NCI-H748 (cell line): ENCODE measurements at regions not wholly inside any gene's neighbourhood (a gene's known extent, or its start where the extent isn't known, plus 50 kb on each side); places are given as distances from the start of the nearest gene placed in this dataset.
"Not testable (repeated sequence)": the region's sequence is repeated elsewhere in the genome, so short reads cannot be mapped to it uniquely, and the experiment has no call there.

Experiments used
- DNase-seq: peaks from one replicate; lab custom pipeline; 2025; ENCODE audit not compliant: unreplicated experiment; lab: John Stamatoyannopoulos, UW

DNA sequence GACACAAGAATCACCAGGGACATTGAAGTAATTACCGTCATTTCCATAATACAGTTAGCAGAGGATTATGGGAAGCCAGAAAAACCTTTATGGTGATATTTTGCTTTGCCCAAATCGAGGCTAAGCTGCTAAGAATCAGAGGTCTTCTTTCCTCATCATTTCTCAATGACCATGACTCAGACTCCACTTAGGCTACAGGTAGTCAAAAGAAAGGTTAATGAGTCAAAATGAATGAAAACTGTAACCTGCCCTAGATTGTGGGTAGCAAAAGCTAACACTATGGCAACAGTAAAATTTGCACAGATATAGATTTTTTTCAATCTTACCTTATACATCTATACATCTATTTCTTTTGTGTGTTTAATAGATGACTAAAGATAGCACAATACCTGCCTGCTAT, 185.8 kb downstream of the CARTPT start:
- DNase-seq = no peak

DNA sequence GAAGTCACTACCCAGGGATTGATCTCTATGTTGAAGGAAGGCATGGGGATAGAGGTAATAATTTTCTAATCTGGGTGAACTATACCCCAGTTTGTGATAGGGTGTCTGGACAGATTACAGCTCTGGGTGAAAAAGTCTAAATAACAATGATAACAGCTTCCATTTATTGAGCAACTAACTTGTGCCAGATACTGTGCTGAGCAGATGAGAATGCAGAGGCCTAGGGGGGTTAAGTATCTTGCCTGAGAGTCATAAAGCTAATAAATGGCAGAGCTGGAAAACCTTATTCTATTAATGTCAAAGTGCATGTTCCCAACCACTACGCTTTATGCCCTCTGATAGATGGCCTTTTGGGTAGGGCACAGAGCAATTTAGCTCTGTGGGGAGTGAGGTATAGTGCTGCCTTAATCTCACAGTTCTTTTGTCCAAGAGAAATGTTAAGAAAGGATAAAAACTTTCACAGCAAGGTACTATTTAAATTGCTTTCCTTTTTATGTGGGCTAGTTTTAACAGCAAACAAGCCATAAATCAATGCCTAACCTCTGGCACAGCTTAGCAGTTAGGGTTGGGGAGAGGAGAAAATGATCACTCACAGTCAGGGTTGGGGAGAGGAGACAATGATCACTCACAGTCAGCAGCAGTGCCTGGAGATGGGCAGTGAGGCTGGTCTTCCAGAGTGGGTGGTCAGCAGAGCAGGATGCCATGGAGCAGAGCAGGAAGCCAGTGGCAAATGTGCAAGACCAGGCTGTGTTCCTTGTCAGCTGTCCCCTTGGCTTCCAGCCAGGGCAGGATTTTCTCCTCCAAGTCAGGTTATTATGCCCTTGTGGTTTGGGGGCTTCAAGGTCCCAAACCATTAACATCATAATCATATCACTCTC, 187.0 kb downstream of the CARTPT start:
- peak; percentile 94 for DNase-seq

DNA sequence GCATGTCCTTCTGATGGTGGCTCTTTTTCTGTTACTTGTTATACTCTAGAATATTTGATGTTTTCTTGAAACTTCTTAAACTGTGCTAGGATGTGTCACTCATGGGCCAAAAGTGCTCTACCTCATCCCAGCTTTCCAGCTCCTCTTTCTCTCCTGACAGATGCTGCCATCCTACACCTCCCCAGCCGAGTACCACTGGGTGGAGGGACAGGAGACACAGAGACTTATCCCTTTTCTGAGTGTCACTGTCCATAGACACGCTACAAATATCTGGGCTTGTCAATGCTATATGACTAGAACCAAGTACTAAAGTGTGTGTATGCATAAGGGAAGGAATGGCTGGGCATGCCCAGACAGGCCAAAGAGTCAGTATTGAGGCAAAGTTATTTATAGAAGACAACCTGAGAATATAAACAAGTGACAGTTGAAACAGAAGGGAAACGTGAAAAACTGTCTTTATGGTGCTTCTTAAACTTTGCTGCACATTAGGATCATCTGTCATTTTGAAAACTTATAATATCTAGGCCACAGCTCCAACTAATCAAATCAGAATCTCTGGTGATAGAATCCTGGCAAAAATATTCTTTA, 188.0 kb downstream of the CARTPT start:
- peak; percentile 63 for DNase-seq

DNA sequence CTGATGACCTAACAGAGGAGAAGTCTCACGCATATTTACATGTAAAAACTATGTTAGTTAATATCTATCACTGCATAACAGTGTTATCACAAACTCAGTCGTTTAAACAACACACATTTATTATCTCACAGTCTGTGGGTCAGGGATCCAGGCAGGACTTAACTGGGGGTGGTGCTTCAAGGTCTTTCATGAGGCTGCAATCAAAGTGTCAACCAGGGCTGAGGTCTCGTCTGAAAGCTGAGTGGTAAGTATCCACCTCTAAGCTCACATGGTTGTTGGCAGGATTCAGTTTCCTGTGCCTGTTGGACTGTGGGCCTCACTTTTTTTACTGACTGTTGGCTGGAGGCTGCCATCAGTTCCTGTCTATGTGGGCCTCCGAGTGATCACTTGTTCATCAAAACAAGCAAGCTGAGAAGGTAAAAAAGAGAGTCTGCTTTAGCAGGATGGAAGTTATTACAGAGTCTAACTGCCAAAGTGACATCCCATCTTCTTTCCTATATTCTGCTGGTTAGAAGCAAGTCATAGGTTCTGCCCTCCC, 188.6 kb downstream of the CARTPT start:
- DNase-seq = peak; percentile 21

DNA sequence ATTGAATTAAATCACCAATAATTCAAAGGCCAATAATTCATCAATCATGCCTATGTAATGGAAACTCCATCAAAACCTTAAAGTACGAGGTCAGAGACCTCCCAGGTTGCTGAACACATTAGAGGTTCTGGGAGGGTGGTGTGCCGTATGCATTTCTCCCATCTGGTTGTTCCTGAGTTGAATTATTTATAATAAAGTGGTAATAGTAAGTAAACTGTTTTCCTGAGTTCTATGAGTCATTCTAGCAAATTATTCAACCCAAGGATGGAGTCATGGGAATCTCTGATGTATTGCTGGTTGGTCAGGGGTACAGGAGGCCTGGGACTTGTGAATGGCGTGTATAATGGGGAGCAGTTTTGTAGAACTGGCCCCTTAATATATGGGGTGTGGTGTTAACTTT, 191.7 kb downstream of the CARTPT start:
- no peak for DNase-seq

DNA sequence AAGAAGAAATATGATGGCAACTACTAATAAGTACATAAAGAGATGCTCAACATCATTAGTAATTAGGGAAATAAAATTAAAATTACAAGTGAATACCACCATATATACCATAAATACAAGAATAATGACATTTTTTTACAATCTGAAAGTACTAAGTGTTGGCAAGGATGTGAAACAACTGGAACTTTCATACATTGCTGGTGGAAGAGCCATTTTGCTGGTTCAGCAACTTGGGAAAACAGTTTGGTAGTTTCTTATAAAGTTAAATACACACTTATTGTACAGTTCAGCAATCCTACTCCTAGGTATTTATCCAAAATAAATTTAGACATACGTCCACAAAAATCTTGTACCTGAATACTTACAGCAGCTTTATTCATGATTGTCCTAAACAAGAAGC, 192.9 kb downstream of the CARTPT start:
- no peak for DNase-seq

DNA sequence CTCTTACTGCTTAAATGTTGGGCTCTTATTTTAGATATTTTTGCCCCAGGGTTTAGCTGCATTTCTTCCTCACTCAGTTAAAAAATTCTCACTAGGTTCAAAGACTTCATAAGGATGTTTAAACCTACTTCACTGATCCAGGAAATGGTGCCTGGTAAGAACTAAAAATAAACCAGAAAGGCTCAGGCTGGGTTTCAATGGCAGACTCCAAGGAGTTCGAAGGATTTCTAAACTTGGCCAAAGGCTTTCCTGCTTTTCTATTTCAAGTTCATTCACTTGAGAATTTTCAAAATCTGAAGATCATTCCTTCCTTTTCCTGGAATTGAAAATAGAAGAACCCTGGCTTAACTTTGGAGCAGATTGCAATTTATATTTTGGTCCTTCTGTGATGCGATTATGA, 193.0 kb upstream of the MAP1B start:
- no peak for DNase-seq

DNA sequence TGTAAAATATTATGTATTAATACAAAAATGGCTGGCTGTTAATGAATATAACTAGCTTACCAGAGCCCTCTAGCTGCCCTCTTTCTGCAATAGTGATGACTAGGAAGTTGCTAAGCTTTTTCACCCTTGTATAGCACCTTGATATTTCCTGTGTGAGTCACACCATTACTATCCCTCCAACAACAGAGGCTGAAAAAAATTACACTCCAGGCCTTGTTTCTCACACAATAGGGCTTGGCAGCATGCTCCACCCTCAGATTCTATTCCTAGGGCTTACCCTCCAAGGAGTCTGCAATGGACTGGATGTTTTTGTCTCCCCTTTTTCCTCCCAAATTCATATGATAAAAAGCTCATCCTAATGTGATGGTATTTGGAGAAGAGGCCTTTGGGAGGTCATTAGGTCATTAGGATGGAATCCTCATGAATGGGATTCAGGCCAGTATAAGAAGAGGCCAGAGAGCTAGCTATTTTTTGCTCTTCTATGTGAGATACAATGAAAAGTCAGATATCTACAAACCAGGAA, 184.6 kb upstream of the MAP1B start:
- no peak for DNase-seq

DNA sequence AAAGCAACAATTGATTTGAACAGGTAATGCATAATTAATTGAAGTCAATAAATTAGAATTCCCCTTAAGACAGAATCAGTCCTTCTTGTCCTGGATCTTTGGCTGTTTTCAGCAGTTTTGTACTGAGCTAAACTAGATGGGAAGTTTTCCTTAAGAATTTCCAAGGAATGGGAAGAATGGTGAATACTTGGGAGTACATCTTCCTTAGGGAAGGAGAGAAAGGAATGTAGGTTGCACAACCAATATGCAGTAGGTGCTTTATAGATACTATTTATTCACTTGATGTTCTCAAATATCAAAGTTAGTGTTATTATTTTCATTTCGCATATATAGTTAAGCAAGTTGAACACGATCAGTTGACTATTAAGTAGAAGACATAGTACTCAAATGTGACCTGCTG, 183.5 kb upstream of the MAP1B start:
- no peak for DNase-seq

DNA sequence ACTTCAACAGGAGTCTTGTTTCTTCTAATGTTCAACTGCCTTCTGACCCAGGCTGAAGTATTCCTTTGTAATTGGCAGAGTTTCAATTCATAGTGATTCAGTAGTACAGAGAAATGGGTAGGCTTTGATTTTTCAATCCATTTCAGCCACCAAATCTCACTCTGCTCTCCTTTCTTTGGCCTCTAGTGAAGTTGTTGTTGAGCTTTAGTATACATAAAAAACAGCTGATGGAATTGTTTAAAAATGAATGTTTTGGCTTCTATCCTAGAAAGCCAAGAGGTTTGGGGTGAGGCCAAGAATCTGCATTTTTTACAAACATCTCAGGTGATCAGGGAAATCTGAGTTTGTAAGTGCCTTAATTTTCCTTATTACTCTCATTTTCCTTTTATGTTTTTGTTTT, 182.9 kb upstream of the MAP1B start:
- DNase-seq = no peak

DNA sequence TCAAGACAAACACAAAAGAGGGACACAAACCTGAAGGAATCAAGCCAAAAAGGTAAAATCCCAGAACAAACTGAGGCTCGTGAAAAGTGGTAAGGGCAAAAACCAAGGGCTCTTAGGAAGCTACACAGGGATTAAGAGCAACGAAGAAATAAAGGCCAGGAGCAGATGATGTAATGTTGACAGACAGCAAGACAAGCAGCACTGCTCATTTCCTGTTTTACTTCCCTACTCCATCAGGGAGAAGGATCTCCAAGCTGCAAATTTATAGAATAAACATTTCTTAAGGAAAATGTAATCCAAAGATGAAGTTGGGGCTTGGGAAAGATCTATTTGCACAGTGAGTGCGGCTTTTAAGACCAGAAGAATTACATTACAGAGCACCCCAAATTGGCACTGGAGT, 182.3 kb upstream of the MAP1B start:
- peak; percentile 42 for DNase-seq

DNA sequence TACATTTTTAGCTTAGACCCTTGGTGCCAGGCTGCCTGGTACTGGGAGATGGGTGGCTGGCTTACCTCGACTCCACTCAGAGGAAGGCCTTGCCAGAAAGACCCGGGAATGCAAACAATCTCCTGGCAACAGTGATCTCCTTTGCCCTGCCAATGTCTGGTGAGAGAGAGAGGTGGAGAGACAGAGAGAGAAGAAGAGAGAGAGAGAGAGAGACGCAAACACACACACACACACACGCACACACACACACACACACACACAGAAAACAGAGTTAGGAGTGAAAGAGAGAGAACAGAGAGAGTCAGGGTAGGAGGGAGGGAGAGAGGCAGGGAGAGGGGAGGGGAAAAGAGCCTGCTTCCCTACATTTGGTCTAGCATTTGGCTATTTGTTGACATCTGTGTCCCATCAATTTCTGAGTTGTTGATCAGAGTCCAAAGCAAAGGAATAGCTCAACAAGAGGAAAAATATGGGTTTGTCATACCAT, 181.6 kb upstream of the MAP1B start:
- DNase-seq = no peak

DNA sequence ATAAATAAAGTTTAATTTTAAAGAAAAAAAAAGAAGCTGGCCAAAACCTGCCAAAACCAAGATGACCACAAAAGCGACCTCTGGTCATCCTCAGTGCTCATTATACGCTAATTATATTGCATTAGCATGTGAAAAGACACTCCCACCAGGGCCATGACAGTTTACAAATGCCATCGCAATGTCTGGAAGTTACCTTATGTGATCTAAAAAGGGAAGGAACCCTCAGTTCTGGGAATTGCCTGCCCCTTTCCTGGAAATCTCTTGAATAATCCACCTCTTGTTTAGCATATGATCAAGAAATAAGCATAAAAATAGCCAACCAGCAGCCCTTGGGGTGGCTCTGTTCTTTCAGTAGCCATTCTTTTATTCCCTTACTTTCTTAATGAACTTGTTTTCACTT, 178.3 kb upstream of the MAP1B start:
- no peak for DNase-seq

DNA sequence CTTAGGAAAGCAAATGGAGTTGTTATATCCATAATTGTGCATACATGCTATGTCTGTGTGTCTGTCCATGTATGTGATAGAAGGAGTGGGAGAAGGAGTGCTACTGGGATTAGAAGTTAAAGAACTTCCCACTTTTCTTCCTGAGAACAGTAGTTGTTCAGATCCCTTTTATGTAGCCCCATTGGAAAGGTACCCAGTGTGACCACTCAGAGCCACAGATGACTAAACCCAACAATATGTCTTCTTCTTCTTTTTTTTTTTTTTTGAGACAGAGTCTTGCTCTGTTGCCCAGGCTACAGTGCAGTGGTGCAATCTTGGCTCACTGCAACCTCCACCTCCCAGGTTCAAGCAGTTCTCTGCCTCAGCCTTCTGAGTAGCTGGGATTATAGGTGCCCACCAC, 176.7 kb upstream of the MAP1B start:
- not testable (repeated sequence) for DNase-seq

DNA sequence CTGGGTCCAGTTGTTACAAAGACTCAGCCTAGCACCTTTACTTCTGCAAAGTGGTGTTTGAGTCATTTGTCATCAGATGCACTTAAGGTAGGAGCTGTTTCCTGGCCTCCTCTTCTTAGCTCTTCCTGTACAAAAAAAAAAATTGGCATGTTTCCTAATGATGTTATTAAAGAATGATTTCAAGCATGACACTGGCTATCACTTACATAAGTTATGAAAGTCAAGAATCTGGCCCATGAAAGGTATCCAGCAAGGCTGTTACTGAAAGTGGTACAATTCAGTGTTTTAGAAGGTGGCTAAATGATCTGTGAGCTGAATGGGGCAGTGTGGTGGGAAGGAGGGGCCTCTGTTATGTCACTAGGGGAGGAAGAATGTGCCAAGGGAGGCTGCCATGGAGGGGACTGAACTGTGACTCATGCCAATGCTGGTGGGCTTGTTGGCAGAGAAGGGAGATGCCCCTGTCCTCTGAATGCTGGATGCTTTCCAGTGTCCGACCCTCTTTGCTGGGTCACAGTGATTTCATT, 175.1 kb upstream of the MAP1B start:
- DNase-seq = peak; percentile 46

DNA sequence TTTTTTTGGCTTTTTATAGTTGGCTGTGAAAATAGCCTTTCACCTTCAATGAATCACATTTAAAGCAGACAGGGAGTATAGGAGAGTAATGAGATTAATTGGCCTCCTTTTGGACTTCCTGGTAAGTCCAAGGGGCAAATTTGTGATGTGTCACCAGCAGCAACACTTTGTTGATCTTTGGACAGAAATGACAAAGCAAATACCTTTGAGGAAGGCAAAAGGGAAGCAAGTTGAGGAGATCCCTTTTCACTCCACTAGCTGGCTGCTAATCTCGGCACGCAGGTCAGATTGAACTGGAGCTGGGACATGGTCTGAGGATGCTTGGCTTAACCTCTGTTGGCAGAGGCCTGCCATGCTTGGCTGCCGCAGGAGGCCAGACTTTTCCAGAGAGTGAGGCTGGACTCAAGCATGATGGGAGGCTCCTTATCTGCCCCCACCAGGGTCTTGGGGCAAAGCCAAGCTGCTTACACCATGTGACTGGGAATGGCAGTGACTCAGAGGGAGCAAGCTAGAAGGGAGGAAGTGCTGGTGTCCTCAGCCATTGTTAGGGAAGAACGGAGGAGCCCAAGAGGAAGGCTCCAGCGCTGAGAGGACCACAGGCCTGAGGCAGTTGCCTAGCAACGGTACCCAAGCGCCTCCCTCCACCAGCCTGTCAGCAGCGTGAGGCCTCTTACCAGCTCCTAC, 174.5 kb upstream of the MAP1B start:
- DNase-seq = peak; percentile 92

DNA sequence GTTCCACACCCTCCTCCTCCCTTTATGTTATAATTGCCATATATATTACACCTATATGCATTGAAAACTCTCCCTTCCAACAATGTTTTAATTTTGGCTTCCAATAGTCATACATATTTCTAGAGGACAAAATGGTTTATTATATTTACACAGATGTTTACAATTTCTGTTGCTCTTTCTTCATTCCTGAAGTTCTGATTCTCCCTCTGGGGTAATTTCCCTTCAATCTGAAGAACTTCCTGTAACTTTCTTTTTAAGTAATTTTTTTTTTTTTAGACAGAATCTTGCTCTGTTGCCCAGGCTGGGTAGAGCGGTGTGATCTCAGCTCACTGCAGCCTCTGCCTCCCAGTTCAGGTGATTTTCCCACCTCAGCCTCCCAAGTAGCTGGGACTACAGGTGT, 173.0 kb upstream of the MAP1B start:
- DNase-seq = no peak

DNA sequence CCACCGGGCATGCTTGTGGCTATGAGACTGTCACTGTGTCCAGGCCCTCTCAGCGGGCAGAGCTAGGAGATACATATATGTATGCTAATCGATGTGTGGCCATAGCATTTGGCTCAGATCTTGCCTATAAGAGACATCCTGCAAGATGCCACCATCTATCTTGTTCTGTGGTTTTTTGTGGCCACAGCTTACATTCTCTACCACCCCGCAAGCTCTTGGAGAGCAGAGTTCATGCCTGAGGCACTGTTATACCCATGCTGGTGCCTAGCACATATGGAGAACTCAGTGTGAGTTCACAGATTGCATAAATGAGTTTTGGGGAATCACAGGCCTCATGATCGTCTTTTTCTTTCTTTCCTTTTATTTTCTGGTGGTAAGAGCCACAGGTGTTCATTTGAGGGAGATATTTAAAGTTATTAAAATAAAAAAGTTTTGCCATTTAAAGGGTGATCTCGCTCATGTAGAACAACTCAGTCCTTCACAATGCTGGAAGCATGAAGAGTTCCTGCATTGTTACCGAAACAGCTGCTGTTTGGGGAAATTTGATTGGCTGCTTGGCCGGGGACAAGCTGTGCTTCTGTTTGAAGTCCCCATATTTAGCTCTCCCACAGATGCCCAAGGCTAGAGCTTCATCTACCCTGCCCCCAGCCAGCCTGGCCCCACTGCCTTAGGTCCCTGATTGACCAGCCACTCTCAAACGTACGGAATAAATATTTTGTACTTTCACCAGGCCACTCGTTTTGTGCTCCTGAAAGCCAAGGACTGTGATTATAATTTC, 169.2 kb upstream of the MAP1B start:
- DNase-seq = peak; percentile 87

DNA sequence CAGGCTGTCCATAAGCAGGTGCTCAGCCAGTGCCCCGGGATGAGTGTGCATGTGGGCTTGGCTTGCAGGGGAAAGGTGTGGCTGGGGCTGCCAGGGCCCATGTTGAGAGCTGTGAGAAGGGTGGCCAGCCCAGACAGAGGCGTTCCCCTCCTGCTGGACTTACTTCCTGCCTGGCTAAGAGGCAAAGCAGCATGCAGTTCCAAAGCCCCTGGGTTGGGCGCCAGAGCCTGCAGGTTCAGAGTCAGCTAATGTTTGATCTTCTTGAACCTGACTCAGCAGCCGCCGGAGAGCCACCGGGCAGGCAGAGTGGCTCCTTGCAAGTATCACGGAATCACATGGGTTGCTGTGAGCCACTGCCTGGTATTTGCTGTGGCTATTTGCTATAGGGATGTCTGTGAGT, 168.4 kb upstream of the MAP1B start:
- DNase-seq = peak; percentile 98

DNA sequence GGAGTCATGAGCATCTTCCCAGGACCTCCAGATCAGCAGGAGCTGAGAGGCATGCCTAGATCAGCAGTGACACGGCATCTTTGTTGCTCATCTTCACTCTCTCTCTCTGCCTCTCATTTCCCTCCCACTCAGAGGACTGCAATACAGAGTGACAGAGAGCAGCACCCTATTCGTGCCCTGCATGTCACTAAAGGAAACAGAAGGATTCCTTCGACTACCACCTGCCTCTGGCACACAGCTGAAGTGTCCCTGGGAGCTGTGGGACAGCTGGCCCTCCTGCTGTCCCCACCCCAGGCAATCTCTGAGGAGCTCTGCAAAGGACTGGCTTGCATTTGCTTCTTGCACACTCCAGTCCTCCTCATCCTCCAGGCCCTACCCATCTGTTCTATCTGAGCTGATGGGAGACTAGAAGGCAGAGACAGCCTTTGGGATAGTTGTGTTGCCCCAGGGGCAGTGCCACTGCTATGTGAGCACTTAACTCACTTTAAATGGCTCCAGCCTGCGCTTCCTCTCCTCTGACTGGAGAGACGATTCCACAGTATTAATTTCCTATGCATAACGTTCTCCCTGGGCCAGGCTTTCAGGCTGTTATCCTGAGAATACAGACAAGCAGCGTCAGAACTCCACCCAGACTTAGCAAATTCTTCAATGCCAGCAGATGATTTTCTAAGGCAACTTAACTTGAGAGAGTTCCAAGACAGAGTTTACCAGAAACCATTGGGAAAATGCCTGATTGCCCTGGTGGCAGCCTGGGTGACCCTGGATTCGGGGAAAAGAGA, 167.6 kb upstream of the MAP1B start:
- DNase-seq = peak; percentile 52
